WTC11 (cell line): ENCODE measurements at regions not wholly inside any gene's neighbourhood (a gene's known extent, or its start where the extent isn't known, plus 50 kb on each side); places are given as distances from the start of the nearest gene placed in this dataset.

ENCODE experiments used
- ATAC-seq: fragments of 200-7000 bp; cut with Tn5 transposase; 2 replicates; pipeline ENCODE4 v1.10.0; 2021; ENCODE audit warnings: mild to moderate bottlenecking, moderate library complexity
- CTCF ChIA-PET: fragments of 300-600 bp; sonication (Branson Sonifier 250); formaldehyde crosslinking; loops from one replicate; lab custom pipeline; 2021; ENCODE audit warnings: antibody characterized with exemption; lab: Charles Lee
- POLR2A ChIA-PET: fragments of 350-600 bp; sonication (Branson Sonifier 250); formaldehyde crosslinking; loops from one replicate; lab custom pipeline; 2021; ENCODE audit warnings: antibody characterized with exemption; lab: Charles Lee
- DNase-seq: peaks from one replicate; pipeline ENCODE4 v3.0.0; 2021; ENCODE audit warnings: low spot score
- H3K27ac Mint-ChIP-seq: 2 replicates; pipeline ENCODE4 v1.8.0; 2021; ENCODE audit warnings: mixed read lengths
- H3K27me3 Mint-ChIP-seq: 2 replicates; pipeline ENCODE4 v1.8.0; 2021; ENCODE audit warnings: low read depth, mild to moderate bottlenecking, moderate library complexity, mixed read lengths
- H3K36me3 Mint-ChIP-seq: 2 replicates; pipeline ENCODE4 v1.8.0; 2021; ENCODE audit warnings: mixed read lengths
- H3K4me1 Mint-ChIP-seq: 2 replicates; pipeline ENCODE4 v1.8.0; 2022; ENCODE audit warnings: mixed read lengths
- H3K4me3 Mint-ChIP-seq: 2 replicates; pipeline ENCODE4 v1.8.0; 2021; ENCODE audit warnings: mild to moderate bottlenecking, moderate library complexity, mixed read lengths
- H3K9me3 Mint-ChIP-seq: 2 replicates; pipeline ENCODE4 v1.8.0; 2021; ENCODE audit warnings: mixed read lengths
- ESRRA ChIP-seq: sonication (generic); formaldehyde crosslinking; IDR thresholded peaks from 2 replicates; pipeline ENCODE4 v1.8.1; 2022; ENCODE audit warnings: mild to moderate bottlenecking, missing genetic modification reagents, borderline replicate concordance
- ETV6 ChIP-seq: sonication (generic); formaldehyde crosslinking; IDR thresholded peaks from 2 replicates; pipeline ENCODE4 v1.8.1; 2022; ENCODE audit warnings: mild to moderate bottlenecking, missing genetic modification reagents
- GABPB1 ChIP-seq: sonication (generic); formaldehyde crosslinking; IDR thresholded peaks from 2 replicates; pipeline ENCODE4 v1.8.1; 2023; ENCODE audit warnings: mild to moderate bottlenecking, missing genetic modification reagents
- GTF2I ChIP-seq: fragments of 250-450 bp; sonication (Bioruptor Pico); conservative IDR thresholded peaks from 2 replicates; pipeline ENCODE4 v1.4.0; 2021; ENCODE audit warnings: mild to moderate bottlenecking
- HMGA2 ChIP-seq: fragments of 250-450 bp; sonication (Bioruptor Pico); IDR thresholded peaks from 2 replicates; pipeline ENCODE4 v1.4.0; 2021; ENCODE audit warnings: mild to moderate bottlenecking, moderate library complexity
- MYBL2 ChIP-seq: sonication (generic); formaldehyde crosslinking; IDR thresholded peaks from 2 replicates; pipeline ENCODE4 v1.8.1; 2023; ENCODE audit warnings: mild to moderate bottlenecking, moderate library complexity, missing genetic modification reagents
- NFATC4 ChIP-seq: fragments of 250-450 bp; sonication (Bioruptor Pico); IDR thresholded peaks from 2 replicates; pipeline ENCODE4 v1.9.0; 2021; ENCODE audit warnings: mild to moderate bottlenecking
- NFE2L1 ChIP-seq: sonication (generic); formaldehyde crosslinking; IDR thresholded peaks from 2 replicates; pipeline ENCODE4 v1.8.1; 2023; ENCODE audit warnings: missing genetic modification reagents
- NFYB ChIP-seq: sonication (generic); formaldehyde crosslinking; conservative IDR thresholded peaks from 2 replicates; pipeline ENCODE4 v1.8.0; 2022; ENCODE audit warnings: low read depth, missing genetic modification reagents
- NR1H2 ChIP-seq: sonication (generic); formaldehyde crosslinking; IDR thresholded peaks from 2 replicates; pipeline ENCODE4 v1.9.0; 2021; ENCODE audit warnings: mild to moderate bottlenecking, moderate library complexity, missing genetic modification reagents
- PRRX2 ChIP-seq: fragments of 250-450 bp; sonication (Bioruptor Pico); IDR thresholded peaks from 2 replicates; pipeline ENCODE4 v1.8.0; 2021; ENCODE audit warnings: mild to moderate bottlenecking
- SP1 ChIP-seq: sonication (generic); formaldehyde crosslinking; conservative IDR thresholded peaks from 2 replicates; pipeline ENCODE4 v1.8.1; 2022; ENCODE audit warnings: missing genetic modification reagents
- TEAD1 ChIP-seq: sonication (generic); formaldehyde crosslinking; IDR thresholded peaks from 2 replicates; pipeline ENCODE4 v1.8.0; 2022; ENCODE audit warnings: mild to moderate bottlenecking, missing genetic modification reagents
- TEAD4 ChIP-seq: sonication (generic); formaldehyde crosslinking; IDR thresholded peaks from 2 replicates; pipeline ENCODE4 v1.8.0; 2022; ENCODE audit warnings: mild to moderate bottlenecking, missing genetic modification reagents
- ZNF121 ChIP-seq: sonication (generic); formaldehyde crosslinking; IDR thresholded peaks from 2 replicates; pipeline ENCODE4 v1.8.0; 2023; ENCODE audit warnings: missing genetic modification reagents
- ZNF138 ChIP-seq: sonication (generic); formaldehyde crosslinking; conservative IDR thresholded peaks from 2 replicates; pipeline ENCODE4 v1.8.1; 2022; ENCODE audit warnings: mild to moderate bottlenecking, moderate library complexity, missing genetic modification reagents
- ZNF232 ChIP-seq: sonication (generic); formaldehyde crosslinking; IDR thresholded peaks from 2 replicates; pipeline ENCODE4 v1.8.0; 2022; ENCODE audit warnings: mild to moderate bottlenecking, missing genetic modification reagents
- ZNF396 ChIP-seq: fragments of 250-450 bp; sonication (Bioruptor Pico); IDR thresholded peaks from 2 replicates; pipeline ENCODE4 v1.8.0; 2021; ENCODE audit warnings: mild to moderate bottlenecking, moderate library complexity, borderline replicate concordance
- TF ChIP-seq, protein P1 (sequence below): sonication (generic); formaldehyde crosslinking; IDR thresholded peaks from 2 replicates; pipeline ENCODE4 v1.8.1; 2023; ENCODE audit warnings: mild to moderate bottlenecking, missing genetic modification reagents
- TF ChIP-seq, protein P2 (sequence below): fragments of 250-450 bp; sonication (Bioruptor Pico); IDR thresholded peaks from 2 replicates; pipeline ENCODE4 v1.9.0; 2021; ENCODE audit warnings: moderate library complexity, mild to moderate bottlenecking, inconsistent platforms, borderline replicate concordance
- TF ChIP-seq, protein P3 (sequence below): fragments of 250-450 bp; sonication (Bioruptor Pico); IDR thresholded peaks from 2 replicates; pipeline ENCODE4 v1.9.0; 2021; ENCODE audit warnings: mild to moderate bottlenecking
- TF ChIP-seq, protein P4 (sequence below): fragments of 250-450 bp; sonication (Bioruptor Pico); IDR thresholded peaks from 2 replicates; pipeline ENCODE4 v1.9.0; 2021; ENCODE audit warnings: mild to moderate bottlenecking
- TF ChIP-seq, protein P5 (sequence below): sonication (generic); formaldehyde crosslinking; IDR thresholded peaks from 2 replicates; pipeline ENCODE4 v1.8.1; 2023; ENCODE audit warnings: mild to moderate bottlenecking, moderate library complexity, missing genetic modification reagents
- TF ChIP-seq, protein P6 (sequence below): sonication (generic); formaldehyde crosslinking; IDR thresholded peaks from 2 replicates; pipeline ENCODE4 v1.8.0; 2022; ENCODE audit warnings: mild to moderate bottlenecking, missing genetic modification reagents

DNA sequence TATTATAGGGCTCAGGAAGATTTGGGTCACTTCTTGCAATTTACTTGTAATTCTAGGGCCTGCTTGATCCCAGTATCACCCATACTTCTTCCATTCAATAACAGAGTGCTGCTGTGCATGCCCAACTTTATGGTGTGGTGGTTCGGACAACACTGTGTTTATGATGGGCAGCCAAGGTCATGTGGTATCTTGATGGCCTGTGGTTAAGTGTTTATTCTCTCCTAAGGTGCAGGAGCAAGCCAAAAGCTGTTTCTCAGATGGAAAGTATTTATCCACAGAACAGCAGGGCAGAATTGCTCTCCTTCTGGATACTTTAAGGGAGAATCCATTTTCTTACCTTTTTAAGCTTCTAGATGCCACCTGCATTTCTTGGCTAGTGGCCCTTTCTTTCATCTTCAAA is 433.8 kb downstream of the SH2D4B start:
- POLR2A ChIA-PET = no interaction called here
- Mint-ChIP-seq H3K27me3 (no peaks in the 10 kb centered on the region), H3K27ac (no peak overlapping the region), H3K36me3 (no peaks in the 10 kb centered on the region), H3K4me3 (no peak overlapping the region), H3K4me1 (0 out of 2 replicates have a peak, but pooled peaks cover 7% of the 10 kb centered on the region), H3K9me3 (0 out of 2 replicates have a peak, but pooled peaks cover 5% of the 10 kb centered on the region)
- DNase-seq (no peak), ATAC-seq (no peak)
- TF ChIP-seq ZNF138 (CRISPR knock-in tag) = no peak
- CTCF ChIA-PET = no interaction called here

DNA sequence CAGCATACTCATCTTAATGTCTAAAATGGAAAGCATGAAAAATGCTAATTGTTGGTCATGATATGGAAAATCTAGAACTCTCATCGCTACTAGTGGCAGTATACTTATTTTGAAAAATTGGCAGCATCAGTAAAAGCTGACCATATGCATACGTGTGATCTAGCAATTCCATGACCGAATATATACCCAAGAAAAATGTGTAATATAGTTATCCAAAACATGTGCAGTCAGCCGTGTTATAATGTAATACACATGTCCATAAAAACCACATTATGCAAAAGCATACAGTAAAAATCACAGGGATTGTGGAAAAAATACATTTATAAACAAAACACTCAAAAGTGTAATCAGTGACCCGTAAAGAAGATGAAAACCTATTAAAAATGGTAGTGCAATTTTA is 439.0 kb downstream of the SH2D4B start:
- no peaks in the 10 kb centered on the region for H3K27me3 Mint-ChIP-seq
- no peak for DNase-seq
- H3K27ac Mint-ChIP-seq = no peak overlapping the region
- POLR2A ChIA-PET = no interaction called here
- H3K36me3 Mint-ChIP-seq = no peaks in the 10 kb centered on the region
- H3K9me3 Mint-ChIP-seq = 0 out of 2 replicates have a peak, but pooled peaks cover 5% of the 10 kb centered on the region
- CTCF ChIA-PET = no interaction called here
- ATAC-seq = no peak
- no peak overlapping the region for H3K4me3 Mint-ChIP-seq
- TF ChIP-seq GTF2I (CRISPR knock-in tag) = no peak
- TF ChIP-seq TEAD1 = no peak
- TF ChIP-seq SP1 (CRISPR knock-in tag) = no peak
- no peak for TF ChIP-seq PRRX2 (CRISPR knock-in tag)
- TF ChIP-seq, protein P1, sequence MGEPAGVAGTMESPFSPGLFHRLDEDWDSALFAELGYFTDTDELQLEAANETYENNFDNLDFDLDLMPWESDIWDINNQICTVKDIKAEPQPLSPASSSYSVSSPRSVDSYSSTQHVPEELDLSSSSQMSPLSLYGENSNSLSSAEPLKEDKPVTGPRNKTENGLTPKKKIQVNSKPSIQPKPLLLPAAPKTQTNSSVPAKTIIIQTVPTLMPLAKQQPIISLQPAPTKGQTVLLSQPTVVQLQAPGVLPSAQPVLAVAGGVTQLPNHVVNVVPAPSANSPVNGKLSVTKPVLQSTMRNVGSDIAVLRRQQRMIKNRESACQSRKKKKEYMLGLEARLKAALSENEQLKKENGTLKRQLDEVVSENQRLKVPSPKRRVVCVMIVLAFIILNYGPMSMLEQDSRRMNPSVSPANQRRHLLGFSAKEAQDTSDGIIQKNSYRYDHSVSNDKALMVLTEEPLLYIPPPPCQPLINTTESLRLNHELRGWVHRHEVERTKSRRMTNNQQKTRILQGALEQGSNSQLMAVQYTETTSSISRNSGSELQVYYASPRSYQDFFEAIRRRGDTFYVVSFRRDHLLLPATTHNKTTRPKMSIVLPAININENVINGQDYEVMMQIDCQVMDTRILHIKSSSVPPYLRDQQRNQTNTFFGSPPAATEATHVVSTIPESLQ (CRISPR knock-in tag) = no peak
- TF ChIP-seq MYBL2 (CRISPR knock-in tag) = no peak
- no peak for TF ChIP-seq NFE2L1 (CRISPR knock-in tag)
- no peak for TF ChIP-seq ESRRA
- no peak for TF ChIP-seq GABPB1 (CRISPR knock-in tag)
- TF ChIP-seq, protein P2, sequence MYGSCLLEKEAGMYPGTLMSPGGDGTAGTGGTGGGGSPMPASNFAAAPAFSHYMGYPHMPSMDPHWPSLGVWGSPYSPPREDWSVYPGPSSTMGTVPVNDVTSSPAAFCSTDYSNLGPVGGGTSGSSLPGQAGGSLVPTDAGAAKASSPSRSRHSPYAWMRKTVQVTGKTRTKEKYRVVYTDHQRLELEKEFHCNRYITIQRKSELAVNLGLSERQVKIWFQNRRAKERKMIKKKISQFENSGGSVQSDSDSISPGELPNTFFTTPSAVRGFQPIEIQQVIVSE (CRISPR knock-in tag) = no peak
- no peak for TF ChIP-seq NFATC4
- TF ChIP-seq, protein P3, sequence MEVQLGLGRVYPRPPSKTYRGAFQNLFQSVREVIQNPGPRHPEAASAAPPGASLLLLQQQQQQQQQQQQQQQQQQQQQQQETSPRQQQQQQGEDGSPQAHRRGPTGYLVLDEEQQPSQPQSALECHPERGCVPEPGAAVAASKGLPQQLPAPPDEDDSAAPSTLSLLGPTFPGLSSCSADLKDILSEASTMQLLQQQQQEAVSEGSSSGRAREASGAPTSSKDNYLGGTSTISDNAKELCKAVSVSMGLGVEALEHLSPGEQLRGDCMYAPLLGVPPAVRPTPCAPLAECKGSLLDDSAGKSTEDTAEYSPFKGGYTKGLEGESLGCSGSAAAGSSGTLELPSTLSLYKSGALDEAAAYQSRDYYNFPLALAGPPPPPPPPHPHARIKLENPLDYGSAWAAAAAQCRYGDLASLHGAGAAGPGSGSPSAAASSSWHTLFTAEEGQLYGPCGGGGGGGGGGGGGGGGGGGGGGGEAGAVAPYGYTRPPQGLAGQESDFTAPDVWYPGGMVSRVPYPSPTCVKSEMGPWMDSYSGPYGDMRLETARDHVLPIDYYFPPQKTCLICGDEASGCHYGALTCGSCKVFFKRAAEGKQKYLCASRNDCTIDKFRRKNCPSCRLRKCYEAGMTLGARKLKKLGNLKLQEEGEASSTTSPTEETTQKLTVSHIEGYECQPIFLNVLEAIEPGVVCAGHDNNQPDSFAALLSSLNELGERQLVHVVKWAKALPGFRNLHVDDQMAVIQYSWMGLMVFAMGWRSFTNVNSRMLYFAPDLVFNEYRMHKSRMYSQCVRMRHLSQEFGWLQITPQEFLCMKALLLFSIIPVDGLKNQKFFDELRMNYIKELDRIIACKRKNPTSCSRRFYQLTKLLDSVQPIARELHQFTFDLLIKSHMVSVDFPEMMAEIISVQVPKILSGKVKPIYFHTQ (CRISPR knock-in tag) = no peak
- no peak for TF ChIP-seq ETV6 (CRISPR knock-in tag)
- H3K4me1 Mint-ChIP-seq = 0 out of 2 replicates have a peak, but pooled peaks cover 7% of the 10 kb centered on the region

DNA sequence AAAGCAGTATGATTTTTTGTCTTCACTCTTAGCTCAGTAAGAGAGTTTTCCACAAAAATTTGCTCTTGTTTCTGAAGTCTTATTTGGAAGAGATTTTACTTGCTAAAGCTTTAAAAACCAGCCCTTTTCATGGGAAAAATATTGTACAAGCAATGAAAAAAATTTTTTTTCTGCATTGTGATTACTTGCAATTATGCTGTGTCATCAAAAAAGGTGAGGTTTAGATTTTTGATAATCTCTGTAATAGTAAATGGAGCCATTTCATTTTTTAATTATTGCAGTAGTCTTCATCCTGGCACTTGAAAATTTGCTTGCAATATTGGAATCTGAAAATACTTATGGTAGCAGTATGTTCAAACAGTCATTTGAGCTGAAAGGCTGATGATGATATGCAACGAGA is 447.4 kb downstream of the SH2D4B start:
- no peaks in the 10 kb centered on the region for H3K4me1 Mint-ChIP-seq
- no peak for DNase-seq
- ChIA-PET CTCF (no interaction called here), POLR2A (no interaction called here)
- H3K9me3 Mint-ChIP-seq = no peaks in the 10 kb centered on the region
- H3K27ac Mint-ChIP-seq = no peak overlapping the region
- H3K4me3 Mint-ChIP-seq = no peak overlapping the region
- H3K27me3 Mint-ChIP-seq = no peaks in the 10 kb centered on the region
- no peak for ATAC-seq
- H3K36me3 Mint-ChIP-seq = no peaks in the 10 kb centered on the region
- TF ChIP-seq, protein P4, sequence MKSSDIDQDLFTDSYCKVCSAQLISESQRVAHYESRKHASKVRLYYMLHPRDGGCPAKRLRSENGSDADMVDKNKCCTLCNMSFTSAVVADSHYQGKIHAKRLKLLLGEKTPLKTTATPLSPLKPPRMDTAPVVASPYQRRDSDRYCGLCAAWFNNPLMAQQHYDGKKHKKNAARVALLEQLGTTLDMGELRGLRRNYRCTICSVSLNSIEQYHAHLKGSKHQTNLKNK (CRISPR knock-in tag) = no peak
- TF ChIP-seq, protein P5, sequence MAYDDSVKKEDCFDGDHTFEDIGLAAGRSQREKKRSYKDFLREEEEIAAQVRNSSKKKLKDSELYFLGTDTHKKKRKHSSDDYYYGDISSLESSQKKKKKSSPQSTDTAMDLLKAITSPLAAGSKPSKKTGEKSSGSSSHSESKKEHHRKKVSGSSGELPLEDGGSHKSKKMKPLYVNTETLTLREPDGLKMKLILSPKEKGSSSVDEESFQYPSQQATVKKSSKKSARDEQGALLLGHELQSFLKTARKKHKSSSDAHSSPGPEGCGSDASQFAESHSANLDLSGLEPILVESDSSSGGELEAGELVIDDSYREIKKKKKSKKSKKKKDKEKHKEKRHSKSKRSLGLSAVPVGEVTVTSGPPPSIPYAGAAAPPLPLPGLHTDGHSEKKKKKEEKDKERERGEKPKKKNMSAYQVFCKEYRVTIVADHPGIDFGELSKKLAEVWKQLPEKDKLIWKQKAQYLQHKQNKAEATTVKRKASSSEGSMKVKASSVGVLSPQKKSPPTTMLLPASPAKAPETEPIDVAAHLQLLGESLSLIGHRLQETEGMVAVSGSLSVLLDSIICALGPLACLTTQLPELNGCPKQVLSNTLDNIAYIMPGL (CRISPR knock-in tag) = no peak
- TF ChIP-seq NFYB (CRISPR knock-in tag) = no peak
- TF ChIP-seq ZNF121 = no peak
- TF ChIP-seq, protein P1 (CRISPR knock-in tag) = no peak
- TF ChIP-seq NFATC4 = no peak
- no peak for TF ChIP-seq ZNF232 (CRISPR knock-in tag)
- no peak for TF ChIP-seq ESRRA
- no peak for TF ChIP-seq HMGA2 (CRISPR knock-in tag)
- TF ChIP-seq, protein P6, sequence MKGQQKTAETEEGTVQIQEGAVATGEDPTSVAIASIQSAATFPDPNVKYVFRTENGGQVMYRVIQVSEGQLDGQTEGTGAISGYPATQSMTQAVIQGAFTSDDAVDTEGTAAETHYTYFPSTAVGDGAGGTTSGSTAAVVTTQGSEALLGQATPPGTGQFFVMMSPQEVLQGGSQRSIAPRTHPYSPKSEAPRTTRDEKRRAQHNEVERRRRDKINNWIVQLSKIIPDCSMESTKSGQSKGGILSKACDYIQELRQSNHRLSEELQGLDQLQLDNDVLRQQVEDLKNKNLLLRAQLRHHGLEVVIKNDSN (CRISPR knock-in tag) = no peak
- TF ChIP-seq NR1H2 (CRISPR knock-in tag) = no peak
- no peak for TF ChIP-seq PRRX2 (CRISPR knock-in tag)
- TF ChIP-seq TEAD4 (CRISPR knock-in tag) = no peak
- TF ChIP-seq ZNF396 = no peak
